Loucy (cell line): ENCODE measurements at regions not wholly inside any gene's neighbourhood (a gene's known extent, or its start where the extent isn't known, plus 50 kb on each side); places are given as distances from the start of the nearest gene placed in this dataset.

ENCODE experiments used
- EZH2phosphoT487 ChIP-seq: fragments of 200-600 bp; IDR thresholded peaks from 2 replicates; pipeline ENCODE4 v1.6.1; 2018; ENCODE audit warnings: antibody characterized with exemption, mild to moderate bottlenecking, moderate library complexity, borderline replicate concordance
- TF ChIP-seq, protein P1 (sequence below): fragments of 200-600 bp; sonication (generic); conservative IDR thresholded peaks from 2 replicates; pipeline ENCODE4 v1.5.1; 2014; ENCODE audit warnings: mild to moderate bottlenecking, antibody characterized with exemption, low read length

DNA sequence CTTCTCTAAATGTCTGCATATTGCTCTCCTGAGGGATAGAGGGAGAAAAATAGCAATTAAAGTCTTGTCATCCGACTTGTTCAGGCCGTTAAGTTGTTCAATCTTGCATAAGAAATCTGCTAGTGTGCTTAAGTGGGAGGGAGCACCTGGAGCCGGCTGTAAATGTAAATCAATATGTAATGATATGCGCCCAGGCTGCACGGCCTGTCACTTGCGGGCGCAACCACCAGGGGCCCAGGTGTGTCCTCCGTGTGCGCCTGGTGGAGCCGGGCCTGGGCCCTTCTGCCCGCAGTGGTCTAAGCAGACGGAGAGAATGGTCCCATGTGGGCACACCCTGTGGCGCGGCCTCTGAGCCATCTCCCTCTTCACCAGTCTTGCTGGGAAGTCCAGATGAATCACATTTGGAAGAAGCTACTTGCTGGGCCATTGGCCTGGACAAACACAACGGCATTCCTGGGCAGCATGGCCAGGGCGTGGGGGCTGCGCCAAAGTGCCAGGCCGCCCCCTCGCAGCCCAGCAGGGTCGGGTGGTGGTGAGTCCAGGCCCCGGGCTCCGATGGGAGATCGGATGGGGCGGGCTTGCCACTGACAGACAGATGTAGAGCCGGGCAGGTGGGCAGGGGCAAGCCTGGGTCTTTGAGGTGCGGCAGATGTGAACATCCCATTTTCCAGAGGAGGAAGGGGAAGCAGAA is 193.3 kb upstream of the C14orf180 start:
- TF ChIP-seq, protein P1, sequence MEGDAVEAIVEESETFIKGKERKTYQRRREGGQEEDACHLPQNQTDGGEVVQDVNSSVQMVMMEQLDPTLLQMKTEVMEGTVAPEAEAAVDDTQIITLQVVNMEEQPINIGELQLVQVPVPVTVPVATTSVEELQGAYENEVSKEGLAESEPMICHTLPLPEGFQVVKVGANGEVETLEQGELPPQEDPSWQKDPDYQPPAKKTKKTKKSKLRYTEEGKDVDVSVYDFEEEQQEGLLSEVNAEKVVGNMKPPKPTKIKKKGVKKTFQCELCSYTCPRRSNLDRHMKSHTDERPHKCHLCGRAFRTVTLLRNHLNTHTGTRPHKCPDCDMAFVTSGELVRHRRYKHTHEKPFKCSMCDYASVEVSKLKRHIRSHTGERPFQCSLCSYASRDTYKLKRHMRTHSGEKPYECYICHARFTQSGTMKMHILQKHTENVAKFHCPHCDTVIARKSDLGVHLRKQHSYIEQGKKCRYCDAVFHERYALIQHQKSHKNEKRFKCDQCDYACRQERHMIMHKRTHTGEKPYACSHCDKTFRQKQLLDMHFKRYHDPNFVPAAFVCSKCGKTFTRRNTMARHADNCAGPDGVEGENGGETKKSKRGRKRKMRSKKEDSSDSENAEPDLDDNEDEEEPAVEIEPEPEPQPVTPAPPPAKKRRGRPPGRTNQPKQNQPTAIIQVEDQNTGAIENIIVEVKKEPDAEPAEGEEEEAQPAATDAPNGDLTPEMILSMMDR: no peak
- TF ChIP-seq EZH2phosphoT487: no peak
